ENCODE measurements at regions not wholly inside any gene's neighbourhood (a gene's known extent, or its start where the extent isn't known, plus 50 kb on each side); places are given as distances from the start of the nearest gene placed in this dataset.

DNA sequence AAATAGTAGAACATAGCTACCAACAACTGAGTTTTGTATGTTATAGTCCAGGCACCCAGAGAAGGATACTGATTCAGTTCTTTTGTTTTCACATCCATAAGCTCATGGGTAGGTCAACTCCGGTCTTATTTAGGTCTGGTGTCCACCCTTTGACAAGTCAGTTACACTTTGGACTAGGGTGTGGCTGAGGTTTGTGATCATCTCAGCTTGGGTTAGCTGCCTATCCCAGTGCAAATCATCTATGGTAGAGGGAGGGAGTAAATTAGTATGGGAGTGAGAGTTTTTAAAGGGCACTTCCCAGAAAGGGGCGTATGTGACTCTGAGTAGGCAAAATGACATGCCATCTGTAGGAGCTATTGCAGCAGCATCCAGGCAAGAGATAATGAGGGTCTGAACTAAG is 66.1 kb downstream of the TANC2 start:
- Histone ChIP-seq H3K4me1 (ENCODE audit: insufficient read depth, low read length) (peaks cover 6% of the 10 kb centered on the region), H3K27me3 (ENCODE audit: insufficient read depth, low read length) (no peaks in the 10 kb centered on the region), H3K36me3 (ENCODE audit: insufficient read depth, low read length) (no peaks in the 10 kb centered on the region), H3K27ac (ENCODE audit: low read depth, low read length) (no peak overlapping the region), H3K4me3 (ENCODE audit: low read length in 2 of 2) (no peak overlapping the region), H3K9me3 (ENCODE audit: control insufficient read depth in 1 of 2, low read length in 2 of 2) (no peaks in the 10 kb centered on the region)
- intact Hi-C loops (cut with micrococcal nuclease): no loop called here
- Mint-ChIP-seq H3K27me3 (no peaks in the 10 kb centered on the region), H3K36me3 (peaks cover 1 to 23% of the 10 kb centered on the region in 2 donors), H3K27ac (no peak overlapping the region), H3K4me3 (no peak overlapping the region), H3K4me1 (peaks cover 5 to 22% (median 11%) of the 10 kb centered on the region in 4 donors), H3K9me3 (peaks cover 0 to 4% (median 0%) of the 10 kb centered on the region in 8 donors)
- DNase-seq: no peak
- POLR2A ChIA-PET (ENCODE audit: partially characterized antibody): no interaction called here
- CTCF ChIA-PET (ENCODE audit: partially characterized antibody): no interaction called here

GRCh38 chr17:63033142-63033541 is 67.1 kb downstream of the TANC2 start:
- POLR2A ChIA-PET (ENCODE audit: partially characterized antibody): no interaction called here
- peaks cover 6% of the 10 kb centered on the region for H3K4me1 ChIP-seq (ENCODE audit: insufficient read depth, low read length)
- intact Hi-C loops (cut with micrococcal nuclease): no loop called here
- Mint-ChIP-seq H3K4me1 (peaks cover 5 to 22% (median 11%) of the 10 kb centered on the region in 4 donors), H3K9me3 (peaks cover 0 to 4% (median 0%) of the 10 kb centered on the region in 8 donors), H3K4me3 (no peak overlapping the region), H3K27ac (no peak overlapping the region), H3K36me3 (peaks cover 1 to 23% of the 10 kb centered on the region in 2 donors), H3K27me3 (no peaks in the 10 kb centered on the region)
- no peak for DNase-seq
- H3K36me3 ChIP-seq (ENCODE audit: insufficient read depth, low read length): no peaks in the 10 kb centered on the region
- no peaks in the 10 kb centered on the region for H3K27me3 ChIP-seq (ENCODE audit: insufficient read depth, low read length)
- H3K9me3 ChIP-seq (ENCODE audit: control insufficient read depth in 1 of 2, low read length in 2 of 2): no peaks in the 10 kb centered on the region
- no peak overlapping the region for H3K27ac ChIP-seq (ENCODE audit: low read depth, low read length)
- H3K4me3 ChIP-seq (ENCODE audit: low read length in 2 of 2): no peak overlapping the region
- CTCF ChIA-PET (ENCODE audit: partially characterized antibody): no interaction called here

DNA sequence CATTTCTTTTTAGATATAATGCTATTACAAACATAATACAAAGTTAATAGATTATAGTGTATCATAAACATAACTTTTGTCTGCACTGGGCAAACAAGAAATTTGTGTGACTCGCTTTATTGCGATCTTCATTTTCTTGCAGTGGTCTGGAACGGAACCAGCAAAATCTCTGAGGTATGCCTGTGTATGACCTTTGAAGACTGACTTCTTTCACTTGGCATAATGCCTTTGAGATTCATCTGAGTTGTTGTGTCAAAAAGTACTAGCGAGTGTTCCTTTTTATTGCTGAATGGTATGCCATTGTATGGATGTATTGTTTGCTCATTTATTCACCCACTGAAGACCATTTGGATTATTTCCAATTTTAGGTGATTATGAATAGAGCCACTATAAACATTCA is 69.2 kb downstream of the TANC2 start:
- intact Hi-C loops (cut with micrococcal nuclease): no loop called here
- Mint-ChIP-seq H3K9me3 (peaks cover 0 to 4% (median 0%) of the 10 kb centered on the region in 8 donors), H3K27me3 (no peaks in the 10 kb centered on the region), H3K4me1 (peaks cover 9 to 30% (median 14%) of the 10 kb centered on the region in 4 donors), H3K4me3 (no peak overlapping the region), H3K27ac (no peak overlapping the region), H3K36me3 (peaks cover 1 to 21% of the 10 kb centered on the region in 2 donors)
- Histone ChIP-seq H3K9me3 (ENCODE audit: control insufficient read depth in 1 of 2, low read length in 2 of 2) (no peaks in the 10 kb centered on the region), H3K27me3 (ENCODE audit: insufficient read depth, low read length) (no peaks in the 10 kb centered on the region), H3K4me3 (ENCODE audit: low read length in 2 of 2) (no peak overlapping the region), H3K27ac (ENCODE audit: low read depth, low read length) (no peak overlapping the region), H3K36me3 (ENCODE audit: insufficient read depth, low read length) (no peaks in the 10 kb centered on the region), H3K4me1 (ENCODE audit: insufficient read depth, low read length) (peaks cover 6% of the 10 kb centered on the region)
- POLR2A ChIA-PET (ENCODE audit: partially characterized antibody): no interaction called here
- CTCF ChIA-PET (ENCODE audit: partially characterized antibody): no interaction called here
- DNase-seq: no peak

GRCh38 chr17:63035695-63036094 is 69.7 kb downstream of the TANC2 start:
- intact Hi-C loops (cut with micrococcal nuclease): no loop called here
- Histone ChIP-seq H3K27ac (ENCODE audit: low read depth, low read length) (no peak overlapping the region), H3K4me3 (ENCODE audit: low read length in 2 of 2) (no peak overlapping the region), H3K36me3 (ENCODE audit: insufficient read depth, low read length) (no peaks in the 10 kb centered on the region), H3K27me3 (ENCODE audit: insufficient read depth, low read length) (no peaks in the 10 kb centered on the region), H3K9me3 (ENCODE audit: control insufficient read depth in 1 of 2, low read length in 2 of 2) (no peaks in the 10 kb centered on the region), H3K4me1 (ENCODE audit: insufficient read depth, low read length) (peaks cover 6% of the 10 kb centered on the region)
- no peaks in the 10 kb centered on the region for H3K27me3 Mint-ChIP-seq
- H3K9me3 Mint-ChIP-seq: peaks cover 0 to 4% (median 0%) of the 10 kb centered on the region in 8 donors
- peaks cover 9 to 32% (median 14%) of the 10 kb centered on the region in 4 donors for H3K4me1 Mint-ChIP-seq
- H3K4me3 Mint-ChIP-seq: no peak overlapping the region
- CTCF ChIA-PET (ENCODE audit: partially characterized antibody): no interaction called here
- H3K36me3 Mint-ChIP-seq: peaks cover 1 to 18% of the 10 kb centered on the region in 2 donors
- POLR2A ChIA-PET (ENCODE audit: partially characterized antibody): no interaction called here
- no peak overlapping the region for H3K27ac Mint-ChIP-seq
- peak in 1 of 5 donors; percentile 2 for DNase-seq

DNA sequence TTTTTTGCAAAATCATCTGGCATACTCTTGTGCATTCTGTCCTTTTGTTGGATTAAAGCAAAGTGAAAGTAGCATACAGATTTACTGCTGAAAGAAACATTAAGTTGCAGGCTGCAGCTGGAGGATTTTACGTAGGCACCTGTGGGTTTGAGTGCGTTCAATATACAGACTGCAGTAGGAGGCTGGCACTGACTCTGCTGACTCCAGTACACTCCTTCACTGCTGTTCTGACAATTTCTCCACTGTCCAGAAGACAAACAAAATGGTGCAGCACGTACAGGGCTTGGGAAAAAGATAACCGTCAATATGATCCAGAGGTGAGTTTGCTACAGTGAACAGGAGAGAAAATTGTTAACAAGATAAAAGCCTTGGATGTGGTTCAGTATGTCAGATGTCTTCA is 73.3 kb downstream of the TANC2 start:
- Mint-ChIP-seq H3K4me3 (no peak overlapping the region), H3K27me3 (no peaks in the 10 kb centered on the region), H3K36me3 (peaks cover 0 to under 1% of the 10 kb centered on the region in 2 donors), H3K27ac (no peak overlapping the region), H3K9me3 (peaks cover 0 to 4% (median 0%) of the 10 kb centered on the region in 8 donors), H3K4me1 (peaks cover 9 to 25% (median 14%) of the 10 kb centered on the region in 4 donors)
- DNase-seq: no peak
- ChIA-PET CTCF (ENCODE audit: partially characterized antibody) (no interaction called here), POLR2A (ENCODE audit: partially characterized antibody) (no interaction called here)
- H3K9me3 ChIP-seq (ENCODE audit: control insufficient read depth in 1 of 2, low read length in 2 of 2): no peaks in the 10 kb centered on the region
- no peaks in the 10 kb centered on the region for H3K27me3 ChIP-seq (ENCODE audit: insufficient read depth, low read length)
- H3K4me1 ChIP-seq (ENCODE audit: insufficient read depth, low read length): peaks cover 6% of the 10 kb centered on the region
- no peak overlapping the region for H3K27ac ChIP-seq (ENCODE audit: low read depth, low read length)
- no peak overlapping the region for H3K4me3 ChIP-seq (ENCODE audit: low read length in 2 of 2)
- no peaks in the 10 kb centered on the region for H3K36me3 ChIP-seq (ENCODE audit: insufficient read depth, low read length)
- intact Hi-C loops (cut with micrococcal nuclease): no loop called here

GRCh38 chr17:63039899-63040602 is 74.0 kb downstream of the TANC2 start:
- Mint-ChIP-seq H3K9me3 (peaks cover 0 to 4% (median 0%) of the 10 kb centered on the region in 8 donors), H3K4me3 (no peak overlapping the region)

DNA sequence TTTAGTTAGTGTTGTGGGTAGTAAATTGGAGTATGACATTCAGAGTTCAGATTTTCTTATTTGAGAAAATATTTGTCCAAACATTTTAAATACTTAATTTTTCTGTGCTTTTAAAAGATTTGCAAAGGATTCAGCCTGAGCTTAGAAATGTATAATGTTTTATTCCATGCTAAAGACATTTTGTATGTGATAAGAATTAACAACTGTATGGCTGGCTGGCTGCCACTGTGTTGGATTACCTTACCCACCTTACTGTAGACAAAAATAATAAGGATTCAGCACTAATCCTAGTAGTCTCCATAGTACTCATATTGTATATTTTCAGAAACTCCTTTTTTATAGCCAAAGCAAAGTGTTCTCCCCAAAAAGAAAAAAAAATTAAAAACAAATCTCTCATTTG is 74.8 kb downstream of the TANC2 start:
- Histone ChIP-seq H3K4me1 (ENCODE audit: insufficient read depth, low read length) (peaks cover 1% of the 10 kb centered on the region), H3K4me3 (ENCODE audit: low read length in 2 of 2) (no peak overlapping the region), H3K27me3 (ENCODE audit: insufficient read depth, low read length) (no peaks in the 10 kb centered on the region), H3K9me3 (ENCODE audit: control insufficient read depth in 1 of 2, low read length in 2 of 2) (no peaks in the 10 kb centered on the region), H3K27ac (ENCODE audit: low read depth, low read length) (no peak overlapping the region), H3K36me3 (ENCODE audit: insufficient read depth, low read length) (no peaks in the 10 kb centered on the region)
- ChIA-PET POLR2A (ENCODE audit: partially characterized antibody) (no interaction called here), CTCF (ENCODE audit: partially characterized antibody) (interaction anchor here (0.7 kb wide), 1 partner anchor 11 kb away, joined by 3 read pairs; no protein-coding TSS in a partner anchor)
- H3K4me3 Mint-ChIP-seq: no peak overlapping the region
- peaks cover 0 to 2% (median 0%) of the 10 kb centered on the region in 8 donors for H3K9me3 Mint-ChIP-seq
- no peaks in the 10 kb centered on the region for H3K27me3 Mint-ChIP-seq
- no peak for DNase-seq
- intact Hi-C loops (cut with micrococcal nuclease): no loop called here
- H3K4me1 Mint-ChIP-seq: peaks cover 4 to 13% (median 7%) of the 10 kb centered on the region in 4 donors
- H3K36me3 Mint-ChIP-seq: no peaks in the 10 kb centered on the region
- H3K27ac Mint-ChIP-seq: no peak overlapping the region

More at GRCh38 chr17:63039899-63040602, 74.0 kb downstream of the TANC2 start:
- H3K27ac Mint-ChIP-seq: no peak overlapping the region
- ChIA-PET POLR2A (ENCODE audit: partially characterized antibody) (no interaction called here), CTCF (ENCODE audit: partially characterized antibody) (interaction anchor here (0.7 kb wide), 1 partner anchor 10 kb away, joined by 3 read pairs; no protein-coding TSS in a partner anchor)
- Histone ChIP-seq H3K36me3 (ENCODE audit: insufficient read depth, low read length) (no peaks in the 10 kb centered on the region), H3K4me3 (ENCODE audit: low read length in 2 of 2) (no peak overlapping the region), H3K27me3 (ENCODE audit: insufficient read depth, low read length) (no peaks in the 10 kb centered on the region), H3K9me3 (ENCODE audit: control insufficient read depth in 1 of 2, low read length in 2 of 2) (no peaks in the 10 kb centered on the region), H3K27ac (ENCODE audit: low read depth, low read length) (no peak overlapping the region), H3K4me1 (ENCODE audit: insufficient read depth, low read length) (peaks cover 6% of the 10 kb centered on the region)
- DNase-seq: no peak
- peaks cover 9 to 21% (median 13%) of the 10 kb centered on the region in 4 donors for H3K4me1 Mint-ChIP-seq
- no peaks in the 10 kb centered on the region for H3K27me3 Mint-ChIP-seq
- H3K36me3 Mint-ChIP-seq: no peaks in the 10 kb centered on the region
- intact Hi-C loops (cut with micrococcal nuclease): no loop called here

Measured in CD4-positive, alpha-beta memory T cell (primary cell).